ENCODE measurements at regions not wholly inside any gene's neighbourhood (a gene's known extent, or its start where the extent isn't known, plus 50 kb on each side); places are given as distances from the start of the nearest gene placed in this dataset.

- peak overlapping the region; percentile 8 for H3K27ac Mint-ChIP-seq (ENCODE audit: low read depth, unreplicated experiment)
Measured at GRCh38 chr1:55981010-55981650, 598.2 kb downstream of the PLPP3 start.

GRCh38 chr1:55980582-55980981 is 598.8 kb downstream of the PLPP3 start:
- intact Hi-C loops (cut with micrococcal nuclease) = no loop called here
- H3K4me3 Mint-ChIP-seq (ENCODE audit: unreplicated experiment) = no peak overlapping the region
- no peaks in the 10 kb centered on the region for H3K36me3 Mint-ChIP-seq (ENCODE audit: insufficient read depth, unreplicated experiment)
- peak overlapping the region; percentile 8 for H3K27ac Mint-ChIP-seq (ENCODE audit: low read depth, unreplicated experiment)
- no peaks in the 10 kb centered on the region for H3K27me3 Mint-ChIP-seq (ENCODE audit: insufficient read depth, unreplicated experiment)
- ChIA-PET POLR2A (interaction anchor here (0.7 kb wide), 3 partner anchors 20 to 596 kb away, joined by 3 read pairs; no protein-coding TSS in a partner anchor), CTCF (interaction anchor here (0.6 to 0.8 kb wide), 3 partner anchors 33 to 1657 kb away, joined by 3 to 4 read pairs (median 3); no protein-coding TSS in a partner anchor)
- no peaks in the 10 kb centered on the region for H3K9me3 Mint-ChIP-seq (ENCODE audit: unreplicated experiment)
- H3K4me1 Mint-ChIP-seq (ENCODE audit: insufficient read depth, unreplicated experiment) = peaks cover 8% of the 10 kb centered on the region
- TF ChIP-seq CTCF (IDR thresholded peaks at IDR 0.05; ENCODE audit: unreplicated experiment) = no peak
- no TSS peak for BruUV-seq (replicated peaks)
- peak; percentile 47 for DNase-seq (ENCODE audit: unreplicated experiment)

More at GRCh38 chr1:55981010-55981650, 598.2 kb downstream of the PLPP3 start:
- no peak overlapping the region for H3K4me3 Mint-ChIP-seq (ENCODE audit: unreplicated experiment)
- BruUV-seq (replicated peaks) = no TSS peak
- peaks cover 8% of the 10 kb centered on the region for H3K4me1 Mint-ChIP-seq (ENCODE audit: insufficient read depth, unreplicated experiment)
- no peaks in the 10 kb centered on the region for H3K36me3 Mint-ChIP-seq (ENCODE audit: insufficient read depth, unreplicated experiment)
- DNase-seq (ENCODE audit: unreplicated experiment) = peak; percentile 14
- TF ChIP-seq CTCF (IDR thresholded peaks at IDR 0.05; ENCODE audit: unreplicated experiment) = no peak
- CTCF ChIA-PET = interaction anchor here (0.6 to 0.8 kb wide), 3 partner anchors 33 to 1657 kb away, joined by 3 to 4 read pairs (median 3); no protein-coding TSS in a partner anchor
- no peaks in the 10 kb centered on the region for H3K9me3 Mint-ChIP-seq (ENCODE audit: unreplicated experiment)
- POLR2A ChIA-PET = interaction anchor here (0.6 to 0.7 kb wide), 2 partner anchors 50 to 53 kb away, joined by 3 to 5 read pairs; no protein-coding TSS in a partner anchor
- intact Hi-C loops (cut with micrococcal nuclease) = no loop called here
- H3K27me3 Mint-ChIP-seq (ENCODE audit: insufficient read depth, unreplicated experiment) = no peaks in the 10 kb centered on the region

- no peaks in the 10 kb centered on the region for H3K27me3 Mint-ChIP-seq (ENCODE audit: insufficient read depth, unreplicated experiment)
- TF ChIP-seq CTCF (IDR thresholded peaks at IDR 0.05; ENCODE audit: unreplicated experiment) = no peak
- H3K36me3 Mint-ChIP-seq (ENCODE audit: insufficient read depth, unreplicated experiment) = peaks cover 4% of the 10 kb centered on the region
- peak; percentile 42 for DNase-seq (ENCODE audit: unreplicated experiment)
- intact Hi-C loops (cut with micrococcal nuclease) = no loop called here
- peaks cover 7% of the 10 kb centered on the region for H3K9me3 Mint-ChIP-seq (ENCODE audit: unreplicated experiment)
- no TSS peak for BruUV-seq (replicated peaks)
- CTCF ChIA-PET = no interaction called here
- POLR2A ChIA-PET = interaction anchor here (1.0 kb wide), 1 partner anchor 15 kb away, joined by 3 read pairs; no protein-coding TSS in a partner anchor
- peaks cover 5% of the 10 kb centered on the region for H3K4me1 Mint-ChIP-seq (ENCODE audit: insufficient read depth, unreplicated experiment)
- H3K4me3 Mint-ChIP-seq (ENCODE audit: unreplicated experiment) = no peak overlapping the region
- H3K27ac Mint-ChIP-seq (ENCODE audit: low read depth, unreplicated experiment) = no peak overlapping the region
Measured at GRCh38 chr1:55974714-55975441, 604.5 kb downstream of the PLPP3 start.

GRCh38 chr1:55970526-55971110 is 608.7 kb downstream of the PLPP3 start:
- TF ChIP-seq CTCF (IDR thresholded peaks at IDR 0.05; ENCODE audit: unreplicated experiment) = no peak
- H3K4me1 Mint-ChIP-seq (ENCODE audit: insufficient read depth, unreplicated experiment) = peaks cover 12% of the 10 kb centered on the region
- no TSS peak for BruUV-seq (replicated peaks)
- intact Hi-C loops (cut with micrococcal nuclease) = no loop called here
- ChIA-PET POLR2A (no interaction called here), CTCF (interaction anchor here (0.6 kb wide), 3 partner anchors 40 to 464 kb away, joined by 3 read pairs; no protein-coding TSS in a partner anchor)
- H3K27me3 Mint-ChIP-seq (ENCODE audit: insufficient read depth, unreplicated experiment) = no peaks in the 10 kb centered on the region
- DNase-seq (ENCODE audit: unreplicated experiment) = peak; percentile 23
- H3K9me3 Mint-ChIP-seq (ENCODE audit: unreplicated experiment) = peaks cover 7% of the 10 kb centered on the region
- H3K4me3 Mint-ChIP-seq (ENCODE audit: unreplicated experiment) = no peak overlapping the region
- no peak overlapping the region for H3K27ac Mint-ChIP-seq (ENCODE audit: low read depth, unreplicated experiment)
- H3K36me3 Mint-ChIP-seq (ENCODE audit: insufficient read depth, unreplicated experiment) = peaks cover 4% of the 10 kb centered on the region

All from MCF 10A (cell line).